Fibroblast of lung (primary cell): ENCODE measurements at regions not wholly inside any gene's neighbourhood (a gene's known extent, or its start where the extent isn't known, plus 50 kb on each side); places are given as distances from the start of the nearest gene placed in this dataset.

Experiments used
- DNase-seq, 2 donors: peaks; one replicate each; pipeline versions ENCODE4 v3.0.0 to v3.0.0-alpha.2; 2010; ENCODE audit warnings: low read depth in 2 of 2
- H2AFZ ChIP-seq: 2 replicates; pipeline ENCODE4 v1.5.1; 2012; ENCODE audit warnings: low read length, control low read depth, inconsistent platforms
- H3K27ac ChIP-seq: 2 replicates; pipeline ENCODE4 v1.5.1; 2011; ENCODE audit warnings: low read length, control low read depth; ENCODE audit not compliant: insufficient read depth
- H3K27me3 ChIP-seq: 2 replicates; pipeline ENCODE4 v1.5.1; 2011; ENCODE audit warnings: mild to moderate bottlenecking, low read length; ENCODE audit not compliant: control insufficient read depth, insufficient read depth
- H3K36me3 ChIP-seq: 2 replicates; pipeline ENCODE4 v1.5.1; 2011; ENCODE audit warnings: low read length; ENCODE audit not compliant: control insufficient read depth, insufficient read depth
- H3K4me1 ChIP-seq: 2 replicates; pipeline ENCODE4 v1.5.1; 2011; ENCODE audit warnings: low read length; ENCODE audit not compliant: control insufficient read depth, insufficient read depth; ENCODE audit errors: extremely low read depth
- H3K4me2 ChIP-seq: 2 replicates; pipeline ENCODE4 v1.5.1; 2011; ENCODE audit warnings: low read length, control low read depth; ENCODE audit not compliant: insufficient read depth; ENCODE audit errors: extremely low read depth
- H3K4me3 ChIP-seq, 4 experiments: fragments of 200-600 bp in 1 of 4; sonication (generic) in 1 of 4; replicated peaks in 1 of 4; 2 replicates each; pipeline ENCODE4 v1.5.1; 2011 to 2016; ENCODE audit warnings: low read length in 4 of 4, low read depth in 3 of 4, mild to moderate bottlenecking in 3 of 4, control low read depth in 2 of 4, inconsistent platforms in 1 of 4, mixed read lengths in 1 of 4; ENCODE audit not compliant: insufficient read depth in 1 of 4; ENCODE audit errors: control extremely low read depth in 1 of 4
- H3K79me2 ChIP-seq: 2 replicates; pipeline ENCODE4 v1.5.1; 2012; ENCODE audit warnings: mild to moderate bottlenecking, low read length, inconsistent platforms; ENCODE audit not compliant: control insufficient read depth, insufficient read depth
- H3K9ac ChIP-seq: 2 replicates; pipeline ENCODE4 v1.5.1; 2011; ENCODE audit warnings: mild to moderate bottlenecking, low read length, control low read depth; ENCODE audit not compliant: insufficient read depth
- H3K9me3 ChIP-seq: 2 replicates; pipeline ENCODE4 v1.5.1; 2012; ENCODE audit warnings: low read depth, low read length; ENCODE audit not compliant: control insufficient read depth, insufficient read depth
- H4K20me1 ChIP-seq: 2 replicates; pipeline ENCODE4 v1.5.1; 2011; ENCODE audit warnings: low read length; ENCODE audit not compliant: control insufficient read depth, insufficient read depth; ENCODE audit errors: extremely low read depth
- EZH2 ChIP-seq: IDR thresholded peaks from 2 replicates; pipeline ENCODE4 v1.5.1; 2012; ENCODE audit warnings: low read length, control low read depth, mild to moderate bottlenecking; ENCODE audit errors: missing control alignments
- TF ChIP-seq, protein P1 (sequence below), 2 donors: IDR thresholded peaks in 1 of 2; conservative IDR thresholded peaks in 1 of 2; 1 replicate in 1 of 2; 2 replicates in 1 of 2; pipeline ENCODE4 v1.5.1; 2011 to 2012; ENCODE audit warnings: low read length in 2 of 2, control low read depth in 1 of 2, inconsistent platforms in 1 of 2, low read depth in 1 of 2, mild to moderate bottlenecking in 1 of 2

- no peaks in the 10 kb centered on the region for H3K4me1 ChIP-seq
- no peak overlapping the region for H3K9ac ChIP-seq
- H3K79me2 ChIP-seq: no peaks in the 10 kb centered on the region
- H3K9me3 ChIP-seq: no peaks in the 10 kb centered on the region
- TF ChIP-seq EZH2: no peak
- TF ChIP-seq, protein P1, sequence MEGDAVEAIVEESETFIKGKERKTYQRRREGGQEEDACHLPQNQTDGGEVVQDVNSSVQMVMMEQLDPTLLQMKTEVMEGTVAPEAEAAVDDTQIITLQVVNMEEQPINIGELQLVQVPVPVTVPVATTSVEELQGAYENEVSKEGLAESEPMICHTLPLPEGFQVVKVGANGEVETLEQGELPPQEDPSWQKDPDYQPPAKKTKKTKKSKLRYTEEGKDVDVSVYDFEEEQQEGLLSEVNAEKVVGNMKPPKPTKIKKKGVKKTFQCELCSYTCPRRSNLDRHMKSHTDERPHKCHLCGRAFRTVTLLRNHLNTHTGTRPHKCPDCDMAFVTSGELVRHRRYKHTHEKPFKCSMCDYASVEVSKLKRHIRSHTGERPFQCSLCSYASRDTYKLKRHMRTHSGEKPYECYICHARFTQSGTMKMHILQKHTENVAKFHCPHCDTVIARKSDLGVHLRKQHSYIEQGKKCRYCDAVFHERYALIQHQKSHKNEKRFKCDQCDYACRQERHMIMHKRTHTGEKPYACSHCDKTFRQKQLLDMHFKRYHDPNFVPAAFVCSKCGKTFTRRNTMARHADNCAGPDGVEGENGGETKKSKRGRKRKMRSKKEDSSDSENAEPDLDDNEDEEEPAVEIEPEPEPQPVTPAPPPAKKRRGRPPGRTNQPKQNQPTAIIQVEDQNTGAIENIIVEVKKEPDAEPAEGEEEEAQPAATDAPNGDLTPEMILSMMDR (conservative IDR thresholded peaks at IDR 0.05 in 1 of 2, IDR thresholded peaks at IDR 0.05 in 1 of 2; ENCODE audit: low read depth in 1 of 2, low read length in 2 of 2): no peak
- H3K27me3 ChIP-seq: no peaks in the 10 kb centered on the region
- no peaks in the 10 kb centered on the region for H3K36me3 ChIP-seq
- no peak overlapping the region for H3K27ac ChIP-seq
- no peak for DNase-seq
- H3K4me2 ChIP-seq: no peak overlapping the region
- no peak overlapping the region for H3K4me3 ChIP-seq
- H2AFZ ChIP-seq: no peak overlapping the region
- H4K20me1 ChIP-seq: no peaks in the 10 kb centered on the region
Observed at GRCh38 chr2:66113988-66114625, 320.8 kb upstream of the MEIS1 start.

- H3K4me1 ChIP-seq: no peaks in the 10 kb centered on the region
- no peak overlapping the region for H3K27ac ChIP-seq
- no peak overlapping the region for H3K9ac ChIP-seq
- H3K4me3 ChIP-seq: no peak overlapping the region
- no peaks in the 10 kb centered on the region for H4K20me1 ChIP-seq
- TF ChIP-seq, protein P1 (conservative IDR thresholded peaks at IDR 0.05 in 1 of 2, IDR thresholded peaks at IDR 0.05 in 1 of 2; ENCODE audit: low read depth in 1 of 2, low read length in 2 of 2): no peak
- no peak for TF ChIP-seq EZH2
- H2AFZ ChIP-seq: no peak overlapping the region
- no peak overlapping the region for H3K4me2 ChIP-seq
- H3K27me3 ChIP-seq: no peaks in the 10 kb centered on the region
- no peaks in the 10 kb centered on the region for H3K79me2 ChIP-seq
- no peaks in the 10 kb centered on the region for H3K9me3 ChIP-seq
- no peak for DNase-seq
- no peaks in the 10 kb centered on the region for H3K36me3 ChIP-seq
Observed at GRCh38 chr2:66111706-66112105, 323.2 kb upstream of the MEIS1 start.

DNA sequence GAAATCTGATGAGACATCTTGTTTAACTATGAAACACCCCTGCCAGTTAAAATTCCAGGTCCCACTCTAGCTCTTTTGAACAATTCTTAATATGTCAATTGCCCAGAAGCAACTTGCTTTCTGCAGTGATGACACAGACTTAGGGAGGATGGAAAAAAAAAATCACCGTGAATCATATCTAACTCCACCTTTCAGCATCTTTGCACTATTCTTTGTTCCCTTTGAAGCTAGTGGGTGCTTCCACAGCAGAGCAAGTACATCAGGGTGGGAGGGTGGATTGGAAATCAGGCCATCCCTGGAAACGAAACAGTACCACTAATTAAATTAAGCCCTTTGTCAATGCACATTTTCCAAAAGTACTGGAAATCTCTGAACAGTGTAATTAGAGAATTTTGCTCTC, 324.3 kb upstream of the MEIS1 start:
- Histone ChIP-seq H3K27me3 (no peaks in the 10 kb centered on the region), H2AFZ (no peak overlapping the region), H3K9ac (no peak overlapping the region), H3K36me3 (no peaks in the 10 kb centered on the region), H3K4me1 (no peaks in the 10 kb centered on the region), H3K79me2 (no peaks in the 10 kb centered on the region), H4K20me1 (no peaks in the 10 kb centered on the region), H3K9me3 (no peaks in the 10 kb centered on the region), H3K4me3 (no peak overlapping the region), H3K4me2 (no peak overlapping the region), H3K27ac (no peak overlapping the region)
- DNase-seq: no peak
- TF ChIP-seq, protein P1 (conservative IDR thresholded peaks at IDR 0.05 in 1 of 2, IDR thresholded peaks at IDR 0.05 in 1 of 2; ENCODE audit: low read depth in 1 of 2, low read length in 2 of 2): no peak
- TF ChIP-seq EZH2: no peak
